GM19239 (cell line): ENCODE measurements at regions not wholly inside any gene's neighbourhood (a gene's known extent, or its start where the extent isn't known, plus 50 kb on each side); places are given as distances from the start of the nearest gene placed in this dataset.

Experiments used
- DNase-seq: peaks from one replicate; pipeline ENCODE4 v3.0.0; 2011; ENCODE audit warnings: low spot score; ENCODE audit not compliant: insufficient read length
- FAIRE-seq: peaks from 2 replicates; lab custom pipeline; 2011; peaks lifted over from hg19 to GRCh38; lab: Jason Lieb, UNC

- FAIRE-seq (no peak), DNase-seq (no peak)
These were observed 113.3 kb upstream of the AGTR1 start for GRCh38 chr3:148584438-148584837.

GRCh38 chr3:148585671-148586379 lies 111.9 kb upstream of the AGTR1 start:
- no peak for FAIRE-seq

GRCh38 chr3:148588291-148588690 lies 109.4 kb upstream of the AGTR1 start:
- FAIRE-seq (no peak), DNase-seq (no peak)

More at GRCh38 chr3:148585671-148586379, 111.9 kb upstream of the AGTR1 start:
- no peak for DNase-seq

GRCh38 chr3:148591525-148591924 lies 106.2 kb upstream of the AGTR1 start:
- DNase-seq (no peak), FAIRE-seq (no peak)

GRCh38 chr3:148598619-148599018 lies 99.1 kb upstream of the AGTR1 start:
- no peak for FAIRE-seq

GRCh38 chr3:148599481-148599880 lies 98.2 kb upstream of the AGTR1 start:
- DNase-seq (no peak), FAIRE-seq (no peak)

More at GRCh38 chr3:148598619-148599018, 99.1 kb upstream of the AGTR1 start:
- DNase-seq, result no peak

- DNase-seq, result no peak
- FAIRE-seq, result no peak
These were observed 97.3 kb upstream of the AGTR1 start for GRCh38 chr3:148600440-148600839.

GRCh38 chr3:148600902-148601765 lies 96.6 kb upstream of the AGTR1 start:
- no peak for DNase-seq
- no peak for FAIRE-seq

- FAIRE-seq (no peak), DNase-seq (no peak)
These were observed 95.7 kb upstream of the AGTR1 start for GRCh38 chr3:148601766-148602685.

GRCh38 chr3:148604270-148605085 lies 93.2 kb upstream of the AGTR1 start:
- DNase-seq, result no peak
- no peak for FAIRE-seq

- no peak for FAIRE-seq
These were observed 92.2 kb upstream of the AGTR1 start for GRCh38 chr3:148605521-148605920.

GRCh38 chr3:148606979-148607378 lies 90.7 kb upstream of the AGTR1 start:
- no peak for DNase-seq
- FAIRE-seq, result no peak

More at GRCh38 chr3:148605521-148605920, 92.2 kb upstream of the AGTR1 start:
- no peak for DNase-seq

GRCh38 chr3:148607491-148607890 lies 90.2 kb upstream of the AGTR1 start:
- FAIRE-seq (no peak), DNase-seq (no peak)

GRCh38 chr3:148612278-148612677 lies 85.4 kb upstream of the AGTR1 start:
- DNase-seq (no peak), FAIRE-seq (no peak)

- DNase-seq, result no peak
- no peak for FAIRE-seq
These were observed 82.3 kb upstream of the AGTR1 start for GRCh38 chr3:148615382-148615781.

- FAIRE-seq (no peak), DNase-seq (no peak)
These were observed 72.5 kb upstream of the AGTR1 start for GRCh38 chr3:148625095-148625736.

GRCh38 chr3:148625991-148626390 lies 71.7 kb upstream of the AGTR1 start:
- FAIRE-seq (no peak), DNase-seq (no peak)

GRCh38 chr3:148629006-148629405 lies 68.7 kb upstream of the AGTR1 start:
- DNase-seq (no peak), FAIRE-seq (no peak)
